Colon (tissue), 2 donors: ENCODE measurements at regions not wholly inside any gene's neighbourhood (a gene's known extent, or its start where the extent isn't known, plus 50 kb on each side); places are given as distances from the start of the nearest gene placed in this dataset.
"Not testable (repeated sequence)": the region's sequence is repeated elsewhere in the genome, so short reads cannot be mapped to it uniquely, and the experiment has no call there.

Experiments used
- FAIRE-seq: peaks from 2 replicates; lab custom pipeline; 2012; peaks lifted over from hg19 to GRCh38; lab: Jason Lieb, UNC
- donor health status: control.
- donor health status: control.

- no peak for FAIRE-seq
Observed at GRCh38 chr13:59416561-59416960, 747.2 kb downstream of the DIAPH3 start.

- FAIRE-seq = no peak
Observed at GRCh38 chr13:59422646-59423045, 741.1 kb downstream of the DIAPH3 start.

GRCh38 chr13:59423708-59424340 lies 739.9 kb downstream of the DIAPH3 start:
- no peak for FAIRE-seq

- no peak for FAIRE-seq
Observed at GRCh38 chr13:59424661-59425060, 739.1 kb downstream of the DIAPH3 start.

GRCh38 chr13:59425211-59425741 lies 738.5 kb downstream of the DIAPH3 start:
- no peak for FAIRE-seq

- FAIRE-seq = no peak
Observed at GRCh38 chr13:59435024-59435423, 728.7 kb downstream of the DIAPH3 start.

GRCh38 chr13:59437544-59438301 lies 726.0 kb downstream of the DIAPH3 start:
- FAIRE-seq = no peak

- no peak for FAIRE-seq
Observed at GRCh38 chr13:59439776-59440428, 723.8 kb downstream of the DIAPH3 start.

- FAIRE-seq = not testable (repeated sequence)
Observed at GRCh38 chr13:59441068-59441467, 722.7 kb downstream of the DIAPH3 start.

GRCh38 chr13:59441596-59442280 lies 722.0 kb downstream of the DIAPH3 start:
- FAIRE-seq = no peak

GRCh38 chr13:59442461-59442860 lies 721.3 kb downstream of the DIAPH3 start:
- FAIRE-seq = no peak

- FAIRE-seq = no peak
Observed at GRCh38 chr13:59442944-59443486, 720.7 kb downstream of the DIAPH3 start.

GRCh38 chr13:59444210-59444857 lies 719.4 kb downstream of the DIAPH3 start:
- no peak for FAIRE-seq

GRCh38 chr13:59445812-59446211 lies 717.9 kb downstream of the DIAPH3 start:
- no peak for FAIRE-seq

GRCh38 chr13:59446391-59446790 lies 717.3 kb downstream of the DIAPH3 start:
- no peak for FAIRE-seq

GRCh38 chr13:59447031-59447430 lies 716.7 kb downstream of the DIAPH3 start:
- FAIRE-seq = no peak

- FAIRE-seq = no peak
Observed at GRCh38 chr13:59447846-59448620, 715.7 kb downstream of the DIAPH3 start.

GRCh38 chr13:59449750-59450149 lies 714.0 kb downstream of the DIAPH3 start:
- FAIRE-seq = no peak

GRCh38 chr13:59450229-59450628 lies 713.5 kb downstream of the DIAPH3 start:
- no peak for FAIRE-seq

GRCh38 chr13:59451236-59451635 lies 712.5 kb downstream of the DIAPH3 start:
- no peak for FAIRE-seq
